GM21737 (cell line): ENCODE measurements at regions not wholly inside any gene's neighbourhood (a gene's known extent, or its start where the extent isn't known, plus 50 kb on each side); places are given as distances from the start of the nearest gene placed in this dataset.

Experiments used
- ATAC-seq: cut with Tn5 transposase; IDR thresholded peaks from one replicate; pipeline ENCODE4 v1.9.1; 2021; ENCODE audit warnings: mild to moderate bottlenecking, moderate library complexity; ENCODE audit not compliant: unreplicated experiment

DNA sequence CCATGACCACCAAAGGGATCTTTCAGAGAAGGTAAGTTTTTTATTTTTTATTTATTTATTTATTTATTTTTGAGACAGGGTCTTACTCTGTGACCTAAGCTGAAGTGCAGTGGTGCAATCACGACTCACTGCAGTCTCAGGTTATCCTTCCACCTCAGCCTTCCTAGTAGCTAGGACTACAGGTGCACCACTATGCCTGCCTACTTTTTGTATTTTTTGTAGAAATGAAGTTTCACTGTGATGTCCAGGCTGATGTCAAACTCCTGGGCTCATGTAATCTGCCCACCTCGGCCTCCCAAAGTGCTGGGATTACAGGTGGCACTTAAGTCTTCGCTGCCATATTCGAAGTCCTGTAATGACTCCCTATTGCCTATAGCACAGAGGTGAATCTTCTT is 342.5 kb downstream of the CYRIA start:
- no peak for ATAC-seq

DNA sequence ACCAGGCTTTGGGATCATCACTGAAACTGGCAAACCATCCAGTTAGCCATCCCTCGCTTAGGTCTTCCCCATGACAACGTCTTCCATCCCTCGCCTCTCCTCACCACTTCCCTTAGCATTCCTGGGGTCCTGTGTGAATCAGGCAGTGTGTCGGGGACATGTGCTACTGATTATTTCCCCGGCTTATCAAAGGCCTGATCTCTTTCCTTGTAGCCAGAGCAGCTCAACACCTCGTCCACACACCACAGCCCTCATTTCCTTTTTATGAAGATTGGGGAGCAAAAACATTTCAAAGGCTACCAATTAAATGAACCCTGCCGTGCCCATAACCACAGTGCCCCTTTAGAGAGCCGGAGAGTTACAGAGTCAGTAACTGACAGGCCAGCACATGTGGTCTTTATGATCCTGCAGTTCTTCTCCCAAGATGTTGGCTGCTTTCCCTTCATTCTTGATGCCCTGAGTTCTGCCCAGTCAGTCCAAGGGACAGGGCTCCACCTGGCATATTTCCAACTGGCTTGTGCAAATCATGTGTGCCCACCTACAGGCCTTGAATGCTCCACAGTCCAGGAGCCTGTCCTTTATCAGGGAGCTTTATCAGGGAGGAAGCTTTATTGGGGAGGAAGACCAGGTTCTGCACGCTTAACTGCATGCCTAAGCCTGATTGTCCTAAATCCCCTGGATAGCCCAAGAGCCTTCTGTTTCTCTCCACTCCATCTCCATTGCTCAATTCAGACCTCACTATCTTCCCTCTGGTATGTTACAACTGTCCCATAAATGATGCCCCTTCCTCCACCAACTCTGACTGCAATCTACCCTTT is 343.1 kb downstream of the CYRIA start:
- ATAC-seq: no peak

DNA sequence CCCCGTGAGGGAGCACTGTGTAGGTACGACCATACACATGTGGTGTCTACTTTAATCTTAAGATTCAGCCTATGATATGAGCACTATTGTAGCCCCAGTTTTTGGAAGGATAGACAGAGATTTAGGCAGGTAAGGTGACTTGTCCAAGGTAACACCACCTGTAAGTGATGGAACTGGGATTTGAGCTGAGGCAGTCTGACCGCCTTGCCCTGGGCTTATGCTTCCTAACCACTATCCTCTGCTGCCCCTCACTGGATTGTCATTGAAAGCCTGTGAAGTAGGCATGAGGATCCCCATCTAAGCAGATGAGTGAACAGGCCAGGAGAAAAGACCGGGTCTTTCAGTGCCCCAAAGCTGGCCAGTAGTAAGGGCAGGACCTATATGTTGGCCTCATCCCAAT is 343.8 kb downstream of the CYRIA start:
- no peak for ATAC-seq

DNA sequence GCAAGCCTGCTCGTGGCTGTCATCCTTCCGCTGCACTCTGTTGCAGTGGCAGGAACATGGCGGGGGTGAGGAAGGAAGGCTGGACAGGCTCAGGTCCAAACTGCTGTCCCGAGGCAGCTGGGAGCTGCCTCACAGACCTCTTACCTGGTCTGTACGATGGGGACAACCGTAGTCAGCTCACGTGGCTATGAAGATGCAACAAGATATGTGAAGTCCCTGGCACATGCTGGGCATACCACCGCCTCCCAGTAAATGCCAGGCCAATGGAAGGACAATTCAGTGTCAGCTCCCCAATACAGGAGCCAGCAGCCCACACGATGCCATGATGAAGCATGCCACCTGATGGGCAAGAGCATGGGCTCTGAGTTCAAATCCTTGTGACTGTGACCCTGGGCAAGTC is 344.4 kb downstream of the CYRIA start:
- ATAC-seq: no peak

DNA sequence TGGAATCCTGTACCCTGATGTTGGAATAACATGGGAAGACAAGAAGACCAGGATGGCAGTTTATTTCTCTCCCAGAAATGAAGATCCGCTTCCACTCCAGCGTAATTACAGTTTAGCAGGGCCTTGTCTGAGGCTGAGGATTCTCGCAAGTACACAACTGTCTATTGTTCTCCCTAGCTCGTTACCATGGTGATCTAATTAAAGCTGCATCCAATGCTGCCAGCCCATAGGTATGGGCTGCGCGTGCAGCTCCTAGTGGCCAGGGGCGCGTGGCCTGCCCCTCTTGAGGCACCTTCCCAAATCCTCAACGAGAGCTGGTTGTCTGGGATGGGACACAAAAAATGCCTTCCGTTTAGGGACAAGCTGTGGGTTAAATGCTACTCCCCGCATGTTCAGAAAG is 344.9 kb downstream of the CYRIA start:
- no peak for ATAC-seq

DNA sequence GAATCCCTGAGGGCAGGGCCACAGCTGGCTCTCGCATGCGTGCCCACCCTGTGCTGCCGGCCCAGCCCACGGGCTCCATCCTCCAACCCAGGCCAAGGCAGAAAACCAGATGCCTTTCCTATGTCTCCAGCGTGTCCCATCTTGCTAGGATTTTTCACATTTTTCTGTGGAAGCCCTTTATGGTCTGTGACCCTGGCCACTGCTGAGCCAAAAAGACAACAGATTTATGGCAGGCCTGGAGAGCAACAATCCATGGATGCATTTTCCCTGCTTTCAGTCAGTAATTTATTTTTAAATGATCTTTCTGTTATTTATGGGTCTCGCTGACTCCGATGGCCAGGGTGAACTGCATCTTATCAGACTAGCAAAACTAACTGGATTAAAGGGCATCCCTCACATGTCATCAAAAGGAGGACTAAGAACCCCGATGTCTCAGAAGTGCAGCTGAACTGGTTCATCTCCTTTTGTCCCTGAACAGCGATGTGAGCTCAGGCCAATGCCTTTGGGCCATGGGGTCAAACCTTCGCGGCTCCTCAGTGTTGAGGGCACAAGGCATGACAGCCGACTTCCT is 346.0 kb downstream of the CYRIA start:
- no peak for ATAC-seq

DNA sequence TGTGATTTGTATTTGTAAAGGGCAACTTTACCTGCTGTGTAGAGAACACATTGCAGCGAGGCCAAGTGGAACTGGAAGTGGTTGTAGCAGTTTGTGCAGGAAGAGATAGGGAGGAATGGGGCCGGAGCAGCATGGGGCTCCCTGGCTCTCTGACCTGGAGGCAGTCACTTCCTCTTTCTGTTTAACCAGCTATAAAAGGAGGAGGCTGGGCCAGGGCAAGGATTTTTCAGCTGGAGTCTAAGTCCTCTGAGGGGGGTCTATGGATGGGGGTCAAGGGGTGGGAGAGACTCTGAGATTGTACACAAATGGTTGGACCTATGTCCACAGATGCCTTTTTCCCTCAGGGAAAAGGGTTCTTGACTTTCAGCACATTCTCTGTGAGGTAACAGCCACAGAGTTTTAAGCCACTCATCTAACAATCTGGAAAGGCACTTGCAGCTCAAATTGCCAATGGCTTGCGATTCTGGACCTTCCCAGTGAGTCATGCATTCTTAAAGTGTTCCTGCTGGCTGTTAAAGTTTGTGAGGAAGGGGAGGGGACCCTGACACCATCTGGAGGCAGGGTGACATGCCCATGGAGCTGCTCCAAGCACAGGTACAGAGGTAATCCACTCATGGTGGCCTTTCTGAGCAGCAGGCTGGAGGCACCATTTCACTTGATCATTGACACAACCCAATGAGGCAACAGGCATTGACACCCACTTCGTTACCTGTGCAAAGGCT is 347.0 kb downstream of the CYRIA start:
- ATAC-seq: no peak

DNA sequence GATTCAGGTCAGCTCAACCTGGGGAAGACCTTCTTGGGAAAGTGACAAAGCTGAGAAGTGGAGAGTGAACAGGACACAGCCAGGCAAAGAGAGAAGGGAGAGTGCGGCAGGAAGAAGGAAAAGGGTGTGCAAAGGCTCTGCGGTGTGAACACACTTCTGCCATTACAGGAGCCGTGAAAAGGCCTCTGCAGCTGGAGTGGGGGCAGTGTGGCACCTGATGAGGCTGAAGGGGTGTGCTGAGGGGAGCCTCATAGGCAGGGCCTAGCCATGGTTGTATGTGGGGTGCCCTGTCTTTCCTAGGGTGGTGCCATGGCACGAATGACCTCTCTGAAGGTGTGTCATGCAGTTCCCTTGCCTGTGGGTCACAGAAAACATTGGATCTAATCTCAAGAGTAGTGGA is 347.6 kb downstream of the CYRIA start:
- no peak for ATAC-seq

DNA sequence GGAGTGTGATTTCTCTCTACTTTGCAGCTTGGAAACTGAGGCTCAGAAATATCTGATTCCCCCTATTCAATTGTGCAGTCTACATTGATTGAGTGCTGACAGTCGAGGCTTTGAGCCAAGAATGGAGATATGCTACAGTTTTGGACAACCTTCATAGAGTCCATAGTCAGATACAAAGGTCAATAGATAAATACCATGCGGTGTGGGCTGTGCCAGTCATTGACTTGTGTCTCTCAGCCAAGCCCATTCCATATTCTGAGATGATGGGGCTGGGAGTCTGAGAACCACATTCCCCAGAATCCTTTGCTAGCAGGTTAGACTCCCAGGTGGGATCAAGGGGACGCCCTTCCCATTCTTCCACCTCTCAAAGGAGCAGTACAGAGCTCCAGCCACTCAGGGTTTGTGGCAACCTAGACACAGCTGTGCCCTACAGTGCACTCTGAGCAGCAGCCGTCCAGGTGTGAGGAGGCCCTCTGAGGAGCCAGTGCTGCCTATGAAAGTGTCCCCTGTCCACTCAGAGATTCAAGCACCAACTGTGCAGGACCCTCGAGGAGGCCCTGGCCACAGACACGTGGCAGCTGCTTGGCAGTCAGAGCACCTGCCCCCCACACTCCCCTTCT is 348.3 kb downstream of the CYRIA start:
- ATAC-seq: no peak

DNA sequence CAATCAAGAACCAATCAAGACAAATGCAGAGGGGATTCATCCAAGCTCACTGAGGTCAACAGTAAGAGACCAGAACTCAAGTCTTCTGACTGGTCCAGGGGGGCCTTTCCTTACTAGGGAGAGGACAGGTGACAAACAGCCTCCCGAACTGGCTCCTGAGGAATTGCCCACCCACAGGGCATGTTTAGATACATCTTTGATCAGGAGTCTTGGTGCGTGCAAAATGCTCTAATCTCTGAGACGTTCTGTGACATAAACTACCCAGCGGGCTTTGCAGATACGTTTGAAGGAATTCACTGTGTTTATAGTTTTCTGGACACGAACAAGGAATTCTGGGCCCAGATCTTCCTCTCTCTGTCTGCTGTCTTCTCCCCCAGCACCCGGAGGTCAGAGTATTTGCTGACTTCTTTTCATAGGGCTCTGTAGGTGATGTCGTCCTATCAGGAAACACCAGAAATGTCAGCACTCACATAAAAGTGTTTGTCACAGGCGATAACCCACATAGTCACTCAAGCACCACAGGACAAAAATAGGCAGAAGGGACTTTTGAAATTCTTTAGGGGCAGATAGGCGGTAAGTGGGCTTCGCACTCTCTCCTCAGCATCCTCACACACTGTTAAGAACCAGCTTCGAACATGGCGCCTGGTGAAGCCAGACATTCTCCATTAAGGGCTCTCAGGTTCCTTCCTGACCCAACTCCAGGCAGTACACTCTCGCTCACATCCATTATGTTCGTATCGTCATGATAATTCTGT is 349.0 kb downstream of the CYRIA start:
- ATAC-seq: no peak

DNA sequence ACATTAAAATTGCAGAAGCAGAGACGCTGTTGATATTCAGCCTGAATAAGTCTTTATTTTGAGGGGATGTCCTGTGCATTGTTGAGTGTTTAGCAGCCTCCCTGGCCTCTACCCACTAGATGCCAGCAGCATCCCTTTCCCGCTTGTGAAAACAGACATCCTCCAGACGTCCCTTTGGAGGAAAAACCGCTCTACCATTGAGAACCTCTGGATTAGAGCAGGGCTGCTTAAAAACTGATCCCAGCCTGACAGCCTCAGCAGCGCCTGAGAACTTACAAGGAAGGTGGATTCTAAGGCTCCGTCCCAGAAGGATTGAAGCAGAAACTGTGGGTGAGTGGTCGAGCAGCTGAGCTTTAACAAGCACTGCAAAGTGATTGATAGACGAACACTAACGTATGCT is 349.7 kb downstream of the CYRIA start:
- ATAC-seq: no peak

DNA sequence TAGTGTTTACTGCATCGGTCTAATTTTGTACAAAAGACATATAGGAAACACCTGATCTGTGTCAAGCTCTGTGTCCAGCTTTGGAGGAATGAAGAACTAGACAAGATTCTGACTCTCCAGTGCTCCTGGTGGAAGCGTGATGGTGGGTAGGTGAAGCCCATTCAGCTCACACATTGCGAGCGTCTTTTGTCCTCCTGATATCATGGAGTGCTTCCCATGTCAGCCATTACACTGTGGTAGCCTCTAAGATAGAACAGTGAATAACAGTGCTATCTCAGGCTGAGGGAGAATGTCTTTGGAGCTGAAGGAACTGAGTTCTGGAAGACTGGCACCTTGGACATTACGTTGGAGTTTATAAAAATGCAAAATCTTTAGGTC is 350.2 kb downstream of the CYRIA start:
- ATAC-seq: no peak

DNA sequence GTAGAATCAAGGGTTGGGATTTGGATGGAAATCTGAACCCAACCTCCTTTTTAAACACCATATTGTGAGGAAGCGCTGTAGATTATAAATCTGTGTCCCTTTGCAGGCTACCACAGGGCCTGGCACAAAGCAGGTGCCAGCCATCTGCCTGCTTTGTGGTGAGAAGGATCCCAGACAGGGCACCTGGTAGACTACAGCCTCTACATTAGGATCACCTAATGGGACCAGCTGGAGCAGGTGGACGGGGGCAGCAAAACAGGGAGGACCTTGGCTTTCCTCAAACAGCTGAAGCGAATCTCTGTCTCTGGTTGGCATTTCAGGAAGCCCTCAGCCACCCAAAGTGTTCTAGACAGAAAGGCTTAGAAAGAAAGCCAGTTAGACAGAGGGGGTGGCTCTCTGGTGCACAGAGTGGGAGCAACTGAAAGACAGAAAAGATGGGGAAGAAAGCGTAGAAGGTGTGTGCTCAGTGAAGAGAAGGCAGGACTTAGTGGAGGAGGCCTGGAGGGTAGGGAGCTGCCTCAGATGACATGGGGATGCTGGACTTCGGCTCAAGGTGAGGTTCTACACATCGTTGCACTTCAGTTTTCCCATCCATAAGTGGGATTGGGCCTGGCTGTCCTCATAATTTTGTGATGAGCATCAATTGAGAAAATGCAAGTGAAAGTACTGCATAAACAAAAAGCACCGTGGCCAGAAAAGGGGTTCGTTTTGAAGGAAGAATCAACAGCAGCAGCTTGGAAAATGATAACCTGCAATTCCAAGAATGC is 350.8 kb downstream of the CYRIA start:
- ATAC-seq: no peak

DNA sequence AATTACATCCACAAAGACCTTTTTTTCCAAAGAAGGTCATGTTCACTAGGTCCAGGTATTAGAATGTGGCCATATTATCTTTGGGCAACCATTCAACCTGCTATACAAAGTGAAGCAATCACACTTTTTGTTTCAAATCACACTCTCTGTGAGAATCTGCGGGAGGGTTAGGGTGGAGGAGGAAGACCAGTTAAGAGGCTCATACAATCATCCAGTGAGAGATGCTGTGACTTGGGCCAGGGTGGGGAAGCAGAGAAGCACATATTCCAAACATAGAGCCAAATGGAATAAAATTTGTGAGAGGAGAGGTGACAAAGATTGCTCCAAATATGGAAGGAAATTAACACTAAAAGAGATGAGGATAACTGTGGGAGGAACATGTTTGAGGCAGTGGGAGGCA is 351.6 kb downstream of the CYRIA start:
- no peak for ATAC-seq

DNA sequence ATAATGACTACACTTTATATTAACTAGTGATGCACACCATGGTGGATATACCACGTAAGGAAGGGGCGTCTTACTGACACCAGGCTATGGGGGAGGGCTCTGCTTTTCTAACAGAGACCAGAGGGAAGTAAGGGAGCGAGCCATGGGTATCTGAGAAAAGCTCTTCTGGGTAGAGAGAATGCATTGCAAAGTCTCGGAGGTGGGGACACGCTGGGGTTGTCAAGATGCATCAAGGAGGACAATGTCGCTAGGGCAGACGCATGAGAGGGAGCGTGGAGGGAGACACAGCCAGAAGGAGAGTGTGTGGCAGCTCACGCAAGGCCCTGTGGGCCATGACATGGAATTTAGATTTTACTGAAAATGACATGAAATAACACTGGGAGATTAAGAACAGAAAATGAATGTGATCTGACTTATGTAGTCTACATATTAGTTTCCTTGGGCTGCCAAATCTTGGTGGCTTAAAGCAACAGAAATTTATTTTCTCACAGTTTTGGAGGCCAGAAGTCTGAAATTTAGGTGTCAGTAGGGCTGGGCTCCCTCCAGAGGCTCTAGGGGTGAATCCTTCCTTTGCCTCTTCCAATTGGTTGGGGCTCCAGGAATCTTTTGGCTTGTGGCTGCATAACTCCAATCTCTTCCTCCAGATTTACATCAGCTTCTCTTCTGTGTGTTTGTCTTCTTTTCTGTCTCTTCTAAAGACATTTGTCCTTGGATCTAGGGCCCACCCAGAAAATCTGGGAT is 352.2 kb downstream of the CYRIA start:
- no peak for ATAC-seq

DNA sequence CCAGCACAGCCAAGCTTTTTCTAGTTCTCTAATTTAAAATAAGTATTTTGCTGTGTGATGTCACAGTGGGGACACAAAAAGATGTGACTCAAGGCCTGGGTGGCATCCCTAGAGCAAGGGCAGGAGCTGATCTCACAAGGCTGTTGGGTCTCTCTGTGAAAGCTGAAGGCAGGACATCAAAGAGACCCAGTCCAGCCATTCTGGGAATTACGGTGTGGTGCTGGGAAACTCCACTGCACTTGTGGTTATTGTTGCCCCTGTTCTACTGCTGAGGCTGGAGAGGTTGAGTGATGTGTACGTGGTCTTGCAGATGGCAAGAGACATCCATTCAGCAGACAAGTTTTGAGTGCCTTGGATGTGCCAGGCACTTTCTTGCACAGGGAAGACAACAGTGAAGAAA is 352.9 kb downstream of the CYRIA start:
- ATAC-seq: no peak

DNA sequence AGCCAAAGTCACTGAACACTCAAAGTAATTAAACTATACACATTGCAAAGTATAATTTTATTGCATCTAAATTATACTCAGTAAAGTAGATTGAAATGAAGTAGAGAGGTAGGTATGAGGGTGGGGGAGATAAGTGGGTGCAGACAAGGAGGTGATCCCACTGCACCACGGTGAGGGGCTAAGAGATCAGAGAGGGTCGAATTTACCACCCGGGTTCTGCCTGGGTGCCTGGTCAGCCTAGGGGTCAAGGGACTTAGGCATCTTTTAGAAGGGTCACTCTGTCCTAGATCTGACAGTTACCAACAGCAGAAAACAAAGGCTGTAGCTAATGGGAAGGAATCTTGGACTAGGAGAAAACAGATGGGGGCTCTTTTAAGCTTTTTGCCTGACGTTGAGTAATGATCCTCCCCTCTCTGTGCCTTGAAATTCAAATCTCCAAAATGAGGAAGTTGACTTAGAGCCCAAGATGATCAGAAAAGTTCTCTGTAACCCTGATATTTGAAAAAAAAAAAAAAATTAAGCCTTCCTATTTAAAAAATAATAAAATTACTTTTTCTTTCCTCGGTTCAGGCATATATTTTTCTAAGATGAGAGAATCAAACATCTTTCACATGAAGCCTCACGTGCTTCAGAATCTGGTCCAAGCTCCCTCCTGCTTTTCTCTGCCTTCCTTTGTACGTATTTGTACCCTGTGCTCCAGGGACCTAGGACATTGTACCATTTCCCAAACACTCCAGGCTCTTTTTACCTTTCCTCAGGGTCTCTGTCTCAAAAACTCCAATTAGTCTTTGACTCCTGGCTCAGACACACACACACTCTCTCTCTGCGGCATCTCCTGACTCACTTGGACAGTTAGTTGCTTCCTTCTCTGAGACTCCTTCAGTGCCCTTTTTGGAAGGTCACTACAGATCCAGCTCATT is 353.9 kb downstream of the CYRIA start:
- ATAC-seq: no peak

DNA sequence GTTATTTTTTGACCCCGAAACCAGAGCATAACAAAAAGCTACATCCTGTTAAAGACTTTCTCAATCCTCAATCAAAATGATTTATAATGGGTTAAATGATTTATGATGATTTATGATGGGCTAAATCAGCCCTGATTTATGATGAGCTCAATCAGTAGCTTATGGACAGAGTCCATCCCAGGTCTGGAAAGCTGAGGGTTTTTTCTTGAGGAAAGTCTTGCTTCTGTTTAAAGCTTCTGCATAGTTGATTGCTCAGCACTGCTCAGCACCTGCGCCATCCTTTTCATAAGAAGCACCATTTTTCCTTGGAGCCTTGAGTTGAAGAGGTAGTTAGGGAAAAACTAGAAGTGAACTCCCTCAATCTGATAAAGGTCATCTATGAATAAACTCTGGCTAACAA is 356.8 kb downstream of the CYRIA start:
- no peak for ATAC-seq
